GM19240 (cell line): ENCODE measurements at regions not wholly inside any gene's neighbourhood (a gene's known extent, or its start where the extent isn't known, plus 50 kb on each side); places are given as distances from the start of the nearest gene placed in this dataset.
"Not testable (repeated sequence)": the region's sequence is repeated elsewhere in the genome, so short reads cannot be mapped to it uniquely, and the experiment has no call there.

Source experiments
- DNase-seq: peaks from one replicate; pipeline ENCODE4 v3.0.0; 2011; ENCODE audit warnings: low spot score; ENCODE audit not compliant: insufficient read length

GRCh38 chr5:111983459-111983858 lies 226.5 kb upstream of the NREP start:
- DNase-seq: no peak

GRCh38 chr5:111977436-111977829 lies 220.4 kb upstream of the NREP start:
- DNase-seq: no peak

- DNase-seq: no peak
Observed at GRCh38 chr5:111976705-111977435, 219.9 kb upstream of the NREP start.

GRCh38 chr5:111975133-111975532 lies 218.1 kb upstream of the NREP start:
- DNase-seq: no peak

DNA sequence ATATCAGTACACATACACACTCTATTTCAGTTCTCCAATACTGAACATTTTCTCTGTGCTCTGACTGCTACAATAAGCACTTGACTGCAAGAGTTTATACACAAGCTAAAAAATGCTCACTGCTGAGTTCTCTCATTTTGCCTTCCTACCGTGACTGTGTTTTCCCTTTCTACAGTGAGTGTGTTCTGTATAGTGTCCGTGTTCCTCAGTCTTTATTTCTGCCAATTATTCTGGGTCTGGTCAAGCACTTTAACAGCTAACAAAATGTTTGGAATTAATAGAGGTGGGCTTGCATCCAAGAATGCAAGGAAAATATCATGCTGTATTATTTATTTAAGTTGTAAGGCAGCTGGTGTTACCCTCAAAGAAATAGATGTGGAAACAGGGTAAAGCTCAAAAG lies 217.0 kb upstream of the NREP start:
- no peak for DNase-seq

- DNase-seq: no peak
Observed at GRCh38 chr5:111972548-111972947, 215.6 kb upstream of the NREP start.

- no peak for DNase-seq
Observed at GRCh38 chr5:111972080-111972479, 215.1 kb upstream of the NREP start.

GRCh38 chr5:111968459-111968858 lies 211.5 kb upstream of the NREP start:
- no peak for DNase-seq

GRCh38 chr5:111967463-111967862 lies 210.5 kb upstream of the NREP start:
- no peak for DNase-seq

- DNase-seq: no peak
Observed at GRCh38 chr5:111966290-111966689, 209.3 kb upstream of the NREP start.

GRCh38 chr5:111963555-111963954 lies 206.6 kb upstream of the NREP start:
- DNase-seq: no peak

GRCh38 chr5:111962906-111963305 lies 205.9 kb upstream of the NREP start:
- no peak for DNase-seq

GRCh38 chr5:111961862-111962261 lies 204.9 kb upstream of the NREP start:
- no peak for DNase-seq

DNA sequence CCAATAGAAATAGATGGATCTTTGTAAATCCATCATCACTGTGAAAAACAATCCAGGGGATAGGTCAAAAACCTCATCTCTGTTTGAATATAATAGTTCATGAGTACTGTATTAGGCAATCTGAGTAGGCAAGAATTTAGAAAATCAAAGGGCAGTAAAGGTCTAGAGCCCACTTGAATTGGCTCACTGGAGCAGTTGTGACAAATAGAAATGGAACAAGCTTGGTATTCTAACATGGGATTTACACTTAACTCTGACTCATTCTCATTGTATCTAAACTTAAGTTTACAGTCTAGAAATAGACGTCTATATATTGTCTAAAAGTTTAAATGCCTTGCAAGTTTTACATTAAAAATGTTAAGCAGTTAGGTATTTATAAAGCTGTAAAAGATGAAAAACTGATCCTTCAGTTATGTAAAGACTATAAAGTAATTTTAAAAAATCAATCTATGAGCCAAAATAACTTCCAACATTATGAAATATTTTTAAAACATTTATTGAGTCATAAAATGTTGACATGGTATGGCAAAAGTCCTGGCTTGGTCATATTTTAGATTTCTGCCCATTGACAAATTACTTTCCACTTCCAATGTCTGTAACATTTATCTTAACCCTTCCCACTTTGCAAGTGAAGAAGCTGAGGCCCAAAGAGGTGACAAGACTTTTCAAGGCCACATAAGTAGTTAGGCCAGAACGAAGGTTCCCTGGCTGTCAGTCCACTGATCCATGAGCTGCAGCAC lies 203.7 kb upstream of the NREP start:
- no peak for DNase-seq

GRCh38 chr5:111958851-111959250 lies 201.9 kb upstream of the NREP start:
- no peak for DNase-seq

- not testable (repeated sequence) for DNase-seq
Observed at GRCh38 chr5:111956765-111957164, 199.8 kb upstream of the NREP start.

DNA sequence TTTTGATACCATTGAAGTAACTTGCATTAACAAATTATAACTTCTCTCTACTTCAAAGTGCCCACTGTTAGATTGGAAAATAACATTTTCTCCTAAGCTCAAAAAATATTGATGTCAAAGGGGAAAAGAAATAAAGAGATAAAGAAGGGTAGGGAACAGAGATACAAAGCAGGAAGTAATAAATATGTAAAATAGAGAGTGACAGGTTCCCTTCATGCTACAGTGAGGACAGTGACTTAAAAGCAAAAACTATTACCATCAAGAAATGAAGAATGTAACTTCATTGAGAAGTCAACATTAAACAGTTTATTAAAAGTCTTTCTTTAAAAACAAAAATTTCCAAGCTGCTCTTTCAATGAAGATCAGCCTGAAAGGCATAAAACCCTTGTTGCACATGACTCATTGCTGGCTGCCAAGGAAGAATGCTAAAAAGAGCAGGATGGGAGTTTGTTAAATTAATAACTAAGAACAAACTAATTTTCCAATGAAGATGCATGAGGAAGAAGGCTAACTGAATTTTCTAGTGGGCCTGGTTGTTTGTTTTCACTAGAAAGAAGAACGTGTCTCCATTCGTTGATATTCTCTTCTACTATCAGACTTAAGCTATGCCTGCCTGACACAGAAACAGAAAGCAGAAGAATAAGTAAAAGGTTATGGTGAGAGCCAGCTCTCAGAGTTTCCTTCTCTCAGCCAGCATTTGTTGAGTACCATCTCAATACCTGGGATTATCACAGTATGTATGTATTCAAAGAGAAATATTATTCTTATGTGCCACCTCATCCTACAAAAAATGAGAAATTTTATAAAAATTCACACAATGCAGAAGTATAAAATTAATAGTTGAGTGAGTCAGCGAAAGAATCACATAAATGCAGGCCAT lies 197.8 kb upstream of the NREP start:
- no peak for DNase-seq

- DNase-seq: no peak
Observed at GRCh38 chr5:111953351-111954127, 196.5 kb upstream of the NREP start.

GRCh38 chr5:111952555-111952954 lies 195.6 kb upstream of the NREP start:
- no peak for DNase-seq

- no peak for DNase-seq
Observed at GRCh38 chr5:111950660-111951059, 193.7 kb upstream of the NREP start.
